ENCODE measurements at regions not wholly inside any gene's neighbourhood (a gene's known extent, or its start where the extent isn't known, plus 50 kb on each side); places are given as distances from the start of the nearest gene placed in this dataset.

DNA sequence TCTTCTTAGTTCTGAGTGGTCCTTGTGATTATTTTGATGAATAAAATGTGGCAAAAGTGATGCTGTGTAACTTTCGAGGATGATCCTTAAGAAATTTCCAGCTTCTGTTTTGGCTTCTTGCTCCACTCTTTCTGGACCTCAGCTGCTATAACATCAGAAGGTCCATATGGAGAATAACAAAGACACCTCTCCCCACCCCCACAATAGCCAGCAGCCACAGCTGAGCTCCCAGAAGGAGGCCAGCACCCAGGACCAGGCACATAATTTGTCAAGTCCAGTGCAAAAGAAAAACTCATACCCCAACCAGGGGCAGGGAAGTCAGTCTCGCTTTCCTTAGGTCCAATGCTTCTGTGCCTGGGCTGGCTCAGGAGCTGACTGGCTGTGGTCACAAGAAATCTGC lies 357.6 kb downstream of the RFC3 start:
- Histone ChIP-seq H3K4ac (ENCODE audit: low read depth, low read length) (no peak overlapping the region), H3K27ac (ENCODE audit: insufficient read depth, low read length) (no peak overlapping the region), H2BK120ac (ENCODE audit: low read depth, low read length) (no peak overlapping the region), H3K14ac (replicated peaks; ENCODE audit: low read depth, low read length) (no peak overlapping the region), H2BK15ac (ENCODE audit: low read depth, low read length) (no peak overlapping the region), H2AK9ac (replicated peaks; ENCODE audit: low read depth, low read length, poor library complexity) (no peak overlapping the region), H2AK5ac (ENCODE audit: low read depth, low read length) (no peak overlapping the region), H4K91ac (ENCODE audit: insufficient read depth, low read depth, low read length) (no peak overlapping the region), H3K18ac (ENCODE audit: low read depth, low read length) (no peak overlapping the region; the same call in 1 of the 2 replicates), H3K9me3 (ENCODE audit: control insufficient read depth, insufficient read depth, low read length) (no peaks in the 10 kb centered on the region), H4K20me1 (ENCODE audit: insufficient read depth, low read length) (no peaks in the 10 kb centered on the region), H3K4me1 (ENCODE audit: control insufficient read depth, insufficient read depth, low read length) (no peaks in the 10 kb centered on the region; the same call in 1 of the 2 replicates), H3K56ac (ENCODE audit: extremely low read depth, insufficient read depth, low read length) (no peak overlapping the region), H3K4me3 (ENCODE audit: insufficient read depth, low read depth, low read length) (no peak overlapping the region), H3K27me3 (ENCODE audit: control insufficient read depth, insufficient read depth, low read length) (no peaks in the 10 kb centered on the region), H3K4me2 (ENCODE audit: low read depth, low read length) (no peak overlapping the region), H3K9ac (ENCODE audit: low read depth, low read length) (no peak overlapping the region), H3K9me1 (ENCODE audit: insufficient read depth, low read length) (no peaks in the 10 kb centered on the region), H3K36me3 (ENCODE audit: control insufficient read depth, insufficient read depth, low read length) (no peaks in the 10 kb centered on the region), H4K8ac (ENCODE audit: low read depth in 2 of 2, low read length in 2 of 2) (no peak overlapping the region), H4K5ac (ENCODE audit: low read depth, low read length) (no peak overlapping the region), H2AFZ (replicated peaks; ENCODE audit: low read length, poor library complexity) (no peak overlapping the region), H3K23ac (ENCODE audit: low read depth, low read length) (no peak overlapping the region), H2BK20ac (ENCODE audit: low read depth, low read length) (no peak overlapping the region), H3K79me1 (ENCODE audit: low read depth in 1 of 2, low read length in 2 of 2) (no peaks in the 10 kb centered on the region), H2BK5ac (ENCODE audit: low read depth, low read length, poor library complexity, severe bottlenecking) (no peak overlapping the region)
- no peak for TF ChIP-seq POLR2A (IDR thresholded peaks at IDR 0.05; ENCODE audit: low read depth, low read length)
- TF ChIP-seq MAZ (IDR thresholded peaks at IDR 0.05; ENCODE audit: borderline replicate concordance, low read depth, low read length), result no peak
- no peak for TF ChIP-seq NFE2L2 (IDR thresholded peaks at IDR 0.05; ENCODE audit: low read depth, low read length)
- TF ChIP-seq, protein P1, sequence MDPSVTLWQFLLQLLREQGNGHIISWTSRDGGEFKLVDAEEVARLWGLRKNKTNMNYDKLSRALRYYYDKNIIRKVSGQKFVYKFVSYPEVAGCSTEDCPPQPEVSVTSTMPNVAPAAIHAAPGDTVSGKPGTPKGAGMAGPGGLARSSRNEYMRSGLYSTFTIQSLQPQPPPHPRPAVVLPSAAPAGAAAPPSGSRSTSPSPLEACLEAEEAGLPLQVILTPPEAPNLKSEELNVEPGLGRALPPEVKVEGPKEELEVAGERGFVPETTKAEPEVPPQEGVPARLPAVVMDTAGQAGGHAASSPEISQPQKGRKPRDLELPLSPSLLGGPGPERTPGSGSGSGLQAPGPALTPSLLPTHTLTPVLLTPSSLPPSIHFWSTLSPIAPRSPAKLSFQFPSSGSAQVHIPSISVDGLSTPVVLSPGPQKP (IDR thresholded peaks at IDR 0.05; ENCODE audit: borderline replicate concordance, low read depth, low read length), result no peak
- no peak for TF ChIP-seq SMC3 (IDR thresholded peaks at IDR 0.05; ENCODE audit: low read depth, low read length)
- no peak for TF ChIP-seq RCOR1 (IDR thresholded peaks at IDR 0.05; ENCODE audit: insufficient replicate concordance, low read length)
- no peak for TF ChIP-seq MXI1 (IDR thresholded peaks at IDR 0.05; ENCODE audit: borderline replicate concordance, low read depth, low read length)
- no peak for TF ChIP-seq CTCF (conservative IDR thresholded peaks at IDR 0.05; ENCODE audit: low read depth, low read length)
- TF ChIP-seq RFX5 (IDR thresholded peaks at IDR 0.05; ENCODE audit: low read depth, low read length), result no peak
- TF ChIP-seq RAD21 (IDR thresholded peaks at IDR 0.05; ENCODE audit: low read length), result no peak
- TF ChIP-seq CEBPB (IDR thresholded peaks at IDR 0.05; ENCODE audit: low read depth, low read length), result no peak
- TF ChIP-seq FOS (IDR thresholded peaks at IDR 0.05; ENCODE audit: low read depth, low read length), result no peak
- TF ChIP-seq BHLHE40 (IDR thresholded peaks at IDR 0.05; ENCODE audit: low read depth, low read length), result no peak
- no peak for TF ChIP-seq CHD1 (IDR thresholded peaks at IDR 0.05; ENCODE audit: low read depth, low read length)
- TF ChIP-seq MAFK (IDR thresholded peaks at IDR 0.05; ENCODE audit: low read depth, low read length), result no peak
- TF ChIP-seq, protein P2, sequence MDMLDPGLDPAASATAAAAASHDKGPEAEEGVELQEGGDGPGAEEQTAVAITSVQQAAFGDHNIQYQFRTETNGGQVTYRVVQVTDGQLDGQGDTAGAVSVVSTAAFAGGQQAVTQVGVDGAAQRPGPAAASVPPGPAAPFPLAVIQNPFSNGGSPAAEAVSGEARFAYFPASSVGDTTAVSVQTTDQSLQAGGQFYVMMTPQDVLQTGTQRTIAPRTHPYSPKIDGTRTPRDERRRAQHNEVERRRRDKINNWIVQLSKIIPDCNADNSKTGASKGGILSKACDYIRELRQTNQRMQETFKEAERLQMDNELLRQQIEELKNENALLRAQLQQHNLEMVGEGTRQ (IDR thresholded peaks at IDR 0.05; ENCODE audit: low read depth, low read length), result no peak
- no CpG with 5 or more reads among the region's 2 CpGs for WGBS, 2 experiments (ENCODE audit: extremely low coverage in 2 of 2, insufficient read length in 1 of 2)
- ATAC-seq (ENCODE audit: low read depth), result no peak
- in situ Hi-C loops (cut with MboI; ENCODE audit: low sequenced_read_pairs), result no loop called here
- no peak for DNase-seq
- intact Hi-C loops (cut with micrococcal nuclease), result no loop called here
- POLR2A ChIA-PET (ENCODE audit: unreplicated experiment), result no interaction called here
- CTCF ChIA-PET, result no interaction called here
- dilution Hi-C loops (cut with HindIII; ENCODE audit: low sequenced_read_pairs, unreplicated experiment), result no loop called here
- no TSS peak for BruUV-seq (replicated peaks)

Measured in IMR-90 (cell line).